Sigmoid colon (tissue), 6 donors: ENCODE measurements at regions not wholly inside any gene's neighbourhood (a gene's known extent, or its start where the extent isn't known, plus 50 kb on each side); places are given as distances from the start of the nearest gene placed in this dataset.
"Not testable (repeated sequence)": the region's sequence is repeated elsewhere in the genome, so short reads cannot be mapped to it uniquely, and the experiment has no call there.

Source experiments
- DNase-seq: peaks from one replicate; pipeline ENCODE4 v3.0.0-alpha.2; 2019
- H3K27ac ChIP-seq, 4 donors: fragments of 200-600 bp; sonication (generic); one replicate each; pipeline ENCODE4 v1.5.1; 2016 to 2019; ENCODE audit warnings: mild to moderate bottlenecking in 1 of 4
- H3K27me3 ChIP-seq, 3 donors: fragments of 200-600 bp; sonication (generic); one replicate each; pipeline ENCODE4 v1.5.1; 2019; ENCODE audit warnings: mild to moderate bottlenecking in 1 of 3
- H3K36me3 ChIP-seq, 4 donors: fragments of 200-600 bp; sonication (generic); one replicate each; pipeline ENCODE4 v1.5.1; 2016 to 2019
- H3K4me1 ChIP-seq, 4 donors: fragments of 200-600 bp; sonication (generic); one replicate each; pipeline ENCODE4 v1.5.1; 2017 to 2019
- H3K4me3 ChIP-seq, 4 donors: fragments of 200-600 bp; sonication (generic); one replicate each; pipeline ENCODE4 v1.5.1; 2017 to 2019; ENCODE audit warnings: mild to moderate bottlenecking in 2 of 4, moderate library complexity in 1 of 4
- H3K9me3 ChIP-seq, 4 donors: fragments of 200-600 bp in 3 of 4; sonication (generic) in 3 of 4; one replicate each; pipeline versions ENCODE4 v1.5.1 to v1.6.1; 2013 to 2019
- EP300 ChIP-seq, 4 donors: sonication (generic); formaldehyde crosslinking; IDR thresholded peaks; one replicate each; pipeline ENCODE4 v1.6.1; 2017; ENCODE audit warnings: antibody characterized with exemption in 4 of 4
- POLR2A ChIP-seq, 2 donors: fragments of 450-650 bp; IDR thresholded peaks; one replicate each; pipeline ENCODE4 v1.6.1; 2016; ENCODE audit warnings: antibody characterized with exemption in 2 of 2, mild to moderate bottlenecking in 2 of 2, moderate library complexity in 2 of 2
- POLR2AphosphoS5 ChIP-seq, 4 donors: sonication (generic); formaldehyde crosslinking; IDR thresholded peaks; one replicate each; pipeline ENCODE4 v1.6.1; 2017; ENCODE audit warnings: antibody characterized with exemption in 4 of 4
- WGBS, 2 donors: extraction: QIAGEN DNeasy Blood & Tissue Kit; methylation state at CpG; one replicate each; pipeline ENCODE4 v1.1.7; 2013; 5-methylcytosine and 5-hydroxymethylcytosine counted together
- intact Hi-C: fragments of 100-400 bp; cut with DNase I; formaldehyde crosslinking; loops from one replicate; pipeline ENCODE4 v1.15.1; 2023
- TF ChIP-seq, protein P1 (sequence below), 4 experiments: fragments of 450-650 bp in 3 of 4; fragments of 200-600 bp in 1 of 4; IDR thresholded peaks; one replicate each; pipeline ENCODE4 v1.5.1; 2016 to 2019; ENCODE audit warnings: antibody characterized with exemption in 4 of 4, mild to moderate bottlenecking in 3 of 4, moderate library complexity in 2 of 4
- donor health status: healthy with polysubstance abuse.
- donor health status: healthy.

DNA sequence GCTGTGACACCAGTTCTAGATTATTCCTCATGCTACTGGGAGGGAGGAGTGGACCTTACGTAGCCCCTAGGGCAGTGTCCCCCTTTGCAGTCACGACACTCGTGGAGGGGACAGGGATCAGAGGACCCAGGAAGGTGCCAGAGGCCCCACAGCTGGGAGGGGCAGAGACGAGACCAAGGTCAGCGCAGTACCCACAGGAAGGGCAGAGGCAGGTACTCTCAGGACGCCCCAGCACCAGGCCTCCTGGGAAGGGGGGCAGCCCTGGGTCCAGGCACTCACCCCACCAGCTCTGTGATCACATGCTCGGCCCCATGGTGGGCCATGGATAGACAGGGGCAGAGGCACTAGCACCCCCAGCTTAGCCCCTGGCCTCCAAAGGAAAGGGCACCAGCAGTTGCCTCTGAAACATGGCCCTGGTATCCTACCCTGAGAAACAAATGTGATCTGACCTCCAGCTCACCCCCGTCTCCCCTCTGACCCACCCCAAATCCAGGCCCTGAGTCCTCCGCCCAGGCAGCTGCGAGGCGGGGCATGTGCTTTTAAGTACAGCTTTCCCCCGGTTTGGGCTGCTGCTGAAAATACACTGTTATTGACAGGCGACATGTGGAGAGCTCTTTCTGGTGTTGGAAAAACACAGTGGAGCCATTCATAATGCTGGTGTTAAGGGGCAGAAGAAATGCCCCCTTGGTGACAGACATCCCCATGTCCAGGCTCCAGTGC, 361.9 kb downstream of the C16orf95 start:
- H3K27me3 ChIP-seq, result peaks cover 7 to 72% (median 26%) of the 10 kb centered on the region in 3 donors
- 64 to 82% methylated on average over 13 of the region's 13 CpGs for WGBS, 2 donors
- intact Hi-C loops, result no loop called here

DNA sequence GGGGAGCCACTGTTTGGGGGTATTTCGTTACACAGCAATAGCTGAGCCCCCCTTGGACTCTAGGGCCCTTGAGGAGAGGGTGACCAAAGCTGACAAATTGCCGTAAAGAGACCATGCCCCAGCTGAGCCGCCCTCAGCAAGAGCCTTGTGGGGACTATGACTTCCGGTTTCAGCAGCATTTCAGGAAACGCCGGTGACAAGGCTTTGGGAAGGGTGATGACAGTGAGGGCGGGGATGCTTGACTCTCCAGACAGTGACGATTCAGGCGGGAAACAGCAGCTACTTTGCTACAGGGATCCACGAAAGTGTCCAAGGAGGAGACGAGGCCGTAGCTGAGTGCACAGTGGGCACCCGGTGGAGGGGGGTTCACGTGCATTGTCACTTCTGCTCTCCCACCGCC, 360.8 kb downstream of the C16orf95 start:
- WGBS, 2 donors, result 53 to 71% methylated on average over 15 of the region's 15 CpGs
- Histone ChIP-seq H3K9me3 (peaks cover 0 to 2% (median 0%) of the 10 kb centered on the region in 4 donors), H3K36me3 (no peaks in the 10 kb centered on the region), H3K27me3 (peaks cover 7 to 84% (median 27%) of the 10 kb centered on the region in 3 donors), H3K4me1 (no peaks in the 10 kb centered on the region), H3K4me3 (no peak overlapping the region), H3K27ac (no peak overlapping the region)
- intact Hi-C loops, result no loop called here
- peak; percentile 49 for DNase-seq
- TF ChIP-seq POLR2AphosphoS5 (IDR thresholded peaks at IDR 0.05) (no peak), POLR2A (IDR thresholded peaks at IDR 0.05) (no peak), EP300 (IDR thresholded peaks at IDR 0.05) (no peak)
- TF ChIP-seq, protein P1, sequence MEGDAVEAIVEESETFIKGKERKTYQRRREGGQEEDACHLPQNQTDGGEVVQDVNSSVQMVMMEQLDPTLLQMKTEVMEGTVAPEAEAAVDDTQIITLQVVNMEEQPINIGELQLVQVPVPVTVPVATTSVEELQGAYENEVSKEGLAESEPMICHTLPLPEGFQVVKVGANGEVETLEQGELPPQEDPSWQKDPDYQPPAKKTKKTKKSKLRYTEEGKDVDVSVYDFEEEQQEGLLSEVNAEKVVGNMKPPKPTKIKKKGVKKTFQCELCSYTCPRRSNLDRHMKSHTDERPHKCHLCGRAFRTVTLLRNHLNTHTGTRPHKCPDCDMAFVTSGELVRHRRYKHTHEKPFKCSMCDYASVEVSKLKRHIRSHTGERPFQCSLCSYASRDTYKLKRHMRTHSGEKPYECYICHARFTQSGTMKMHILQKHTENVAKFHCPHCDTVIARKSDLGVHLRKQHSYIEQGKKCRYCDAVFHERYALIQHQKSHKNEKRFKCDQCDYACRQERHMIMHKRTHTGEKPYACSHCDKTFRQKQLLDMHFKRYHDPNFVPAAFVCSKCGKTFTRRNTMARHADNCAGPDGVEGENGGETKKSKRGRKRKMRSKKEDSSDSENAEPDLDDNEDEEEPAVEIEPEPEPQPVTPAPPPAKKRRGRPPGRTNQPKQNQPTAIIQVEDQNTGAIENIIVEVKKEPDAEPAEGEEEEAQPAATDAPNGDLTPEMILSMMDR (IDR thresholded peaks at IDR 0.05), result no peak

More for the DNA sequence above, 361.9 kb downstream of the C16orf95 start:
- TF ChIP-seq EP300 (IDR thresholded peaks at IDR 0.05) (no peak), POLR2A (IDR thresholded peaks at IDR 0.05) (no peak), POLR2AphosphoS5 (IDR thresholded peaks at IDR 0.05) (no peak)
- TF ChIP-seq, protein P1 (IDR thresholded peaks at IDR 0.05), result no peak
- no peak overlapping the region for H3K4me3 ChIP-seq
- DNase-seq, result peak; percentile 60
- no peaks in the 10 kb centered on the region for H3K36me3 ChIP-seq
- no peak overlapping the region for H3K27ac ChIP-seq
- peaks cover 0 to 2% (median 0%) of the 10 kb centered on the region in 4 donors for H3K9me3 ChIP-seq
- H3K4me1 ChIP-seq, result no peaks in the 10 kb centered on the region

DNA sequence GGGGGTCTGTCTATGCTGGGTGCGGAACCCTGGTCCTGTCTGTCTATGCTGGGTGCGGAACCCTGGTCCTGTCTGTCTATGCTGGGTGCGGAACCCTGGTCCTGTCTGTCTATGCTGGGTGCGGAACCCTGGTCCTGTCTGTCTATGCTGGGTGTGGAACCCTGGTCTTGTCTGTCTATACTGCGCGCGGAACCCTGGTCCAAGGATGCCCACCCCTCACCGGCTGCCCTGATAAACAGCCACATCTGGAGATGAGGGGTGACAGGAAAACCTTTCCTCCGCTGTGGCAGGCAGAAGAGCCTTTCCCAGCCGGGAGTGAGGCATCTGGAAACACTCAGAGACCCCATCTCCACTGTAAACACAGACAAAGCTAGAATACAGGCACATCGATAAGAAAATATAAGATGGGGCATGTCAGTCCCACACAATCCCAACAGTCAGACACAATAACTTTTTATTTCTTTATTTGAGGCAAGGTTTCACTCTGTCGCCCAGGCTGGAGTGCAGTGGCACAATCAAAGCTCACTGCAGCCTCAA, 359.5 kb downstream of the C16orf95 start:
- H3K27ac ChIP-seq, H3K4me1 ChIP-seq, H3K36me3 ChIP-seq, H3K9me3 ChIP-seq, intact Hi-C loops, H3K4me3 ChIP-seq: not testable (repeated sequence)
- H3K27me3 ChIP-seq, result peaks cover 7 to 94% (median 27%) of the 10 kb centered on the region in 3 donors
- peak; percentile 54 for DNase-seq
- 87 to 90% methylated on average over 12 of the region's 12 CpGs for WGBS, 2 donors

DNA sequence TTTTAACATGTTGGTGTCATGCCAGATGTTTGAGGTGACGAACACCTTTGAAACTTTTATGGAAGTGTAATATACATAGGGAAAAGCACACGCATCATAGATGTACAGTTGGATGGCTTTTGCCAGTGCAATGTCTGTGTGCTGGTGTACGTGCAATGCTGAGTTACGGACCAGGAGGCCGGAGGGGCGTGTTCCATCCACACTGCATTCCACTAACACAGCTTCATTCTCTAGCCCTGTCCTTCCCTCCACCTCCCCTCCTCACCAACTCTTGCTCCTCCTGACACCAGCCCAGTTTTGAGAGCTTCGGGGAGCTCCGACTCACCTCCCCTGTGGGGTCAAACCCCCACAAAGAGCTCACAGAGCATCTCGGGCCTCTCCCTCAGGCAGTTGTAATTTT, 358.8 kb downstream of the C16orf95 start:
- H3K27me3 ChIP-seq, result peaks cover 7 to 93% (median 27%) of the 10 kb centered on the region in 3 donors
- no peak overlapping the region for H3K4me3 ChIP-seq
- intact Hi-C loops, result no loop called here
- no peak overlapping the region for H3K27ac ChIP-seq
- peak; percentile 54 for DNase-seq
- H3K9me3 ChIP-seq, result no peaks in the 10 kb centered on the region
- WGBS, 2 donors, result 51 to 71% methylated on average over 9 of the region's 9 CpGs
- H3K4me1 ChIP-seq, result no peaks in the 10 kb centered on the region
- H3K36me3 ChIP-seq, result no peaks in the 10 kb centered on the region
- TF ChIP-seq POLR2AphosphoS5 (IDR thresholded peaks at IDR 0.05) (no peak), POLR2A (IDR thresholded peaks at IDR 0.05) (no peak), EP300 (IDR thresholded peaks at IDR 0.05) (no peak)
- TF ChIP-seq, protein P1 (IDR thresholded peaks at IDR 0.05), result no peak

DNA sequence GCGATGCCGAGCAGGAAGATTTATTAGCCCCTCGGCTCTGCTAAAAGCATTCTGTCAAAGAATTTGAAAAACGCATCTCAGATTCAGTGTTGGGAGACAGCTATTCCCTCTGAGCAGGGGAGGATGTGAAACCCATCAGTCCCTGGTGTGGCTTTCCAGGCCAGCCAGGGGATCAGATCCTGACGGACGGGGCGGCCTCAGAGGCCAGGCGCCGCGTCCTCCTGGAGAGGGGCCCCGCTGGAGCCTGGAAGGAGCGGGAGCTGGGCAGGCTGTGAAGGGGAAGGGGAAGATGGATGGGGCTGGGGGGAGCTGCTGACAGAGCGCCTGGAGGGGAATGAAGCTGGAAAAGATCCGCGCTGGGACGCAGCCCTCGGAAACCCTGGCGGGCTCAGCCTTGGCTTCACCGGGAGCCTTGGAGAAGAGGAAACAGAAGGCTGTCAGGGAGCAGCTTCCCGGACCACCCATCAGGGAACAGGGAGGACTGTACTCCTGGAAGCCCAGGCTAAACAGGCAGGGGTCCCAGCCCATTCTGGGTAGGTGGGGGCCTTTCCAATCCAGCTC, 358.0 kb downstream of the C16orf95 start:
- Histone ChIP-seq H3K27me3 (peaks cover 7 to 90% (median 27%) of the 10 kb centered on the region in 3 donors), H3K4me1 (no peaks in the 10 kb centered on the region), H3K9me3 (no peaks in the 10 kb centered on the region), H3K4me3 (no peak overlapping the region), H3K36me3 (no peaks in the 10 kb centered on the region), H3K27ac (no peak overlapping the region)
- TF ChIP-seq EP300 (IDR thresholded peaks at IDR 0.05) (no peak), POLR2AphosphoS5 (IDR thresholded peaks at IDR 0.05) (no peak), POLR2A (IDR thresholded peaks at IDR 0.05) (no peak)
- TF ChIP-seq, protein P1 (IDR thresholded peaks at IDR 0.05), result no peak
- intact Hi-C loops, result no loop called here
- WGBS, 2 donors, result 30 to 66% methylated on average over 20 of the region's 20 CpGs
- DNase-seq, result peak; percentile 37
